LNCAP (cell line): ENCODE measurements at regions not wholly inside any gene's neighbourhood (a gene's known extent, or its start where the extent isn't known, plus 50 kb on each side); places are given as distances from the start of the nearest gene placed in this dataset.

ENCODE experiments used
- CTCF ChIP-seq: fragments of 450-650 bp; IDR thresholded peaks from 2 replicates; pipeline ENCODE4 v1.5.1; 2017; ENCODE audit warnings: mild to moderate bottlenecking

- no peak for TF ChIP-seq CTCF
Observed at GRCh38 chr13:76293346-76293745, 592.9 kb downstream of the KCTD12 start.

- no peak for TF ChIP-seq CTCF
Observed at GRCh38 chr13:76292726-76293125, 593.5 kb downstream of the KCTD12 start.

GRCh38 chr13:76292031-76292430 is 594.2 kb downstream of the KCTD12 start:
- no peak for TF ChIP-seq CTCF

- TF ChIP-seq CTCF = no peak
Observed at GRCh38 chr13:76289558-76289957, 596.6 kb downstream of the KCTD12 start.

GRCh38 chr13:76286178-76286577 is 600.0 kb downstream of the KCTD12 start:
- TF ChIP-seq CTCF = no peak

GRCh38 chr13:76285463-76285862 is 600.7 kb downstream of the KCTD12 start:
- no peak for TF ChIP-seq CTCF

GRCh38 chr13:76271728-76272232 is 614.4 kb downstream of the KCTD12 start:
- no peak for TF ChIP-seq CTCF

GRCh38 chr13:76267216-76267615 is 619.0 kb downstream of the KCTD12 start:
- TF ChIP-seq CTCF = no peak
